ENCODE measurements at regions not wholly inside any gene's neighbourhood (a gene's known extent, or its start where the extent isn't known, plus 50 kb on each side); places are given as distances from the start of the nearest gene placed in this dataset.

GRCh38 chr7:153043440-153043839, 283.9 kb downstream of the ACTR3B start:
- no peak for TF ChIP-seq RFX5 (IDR thresholded peaks at IDR 0.05; ENCODE audit: low read depth, low read length)
- no peak for TF ChIP-seq POLR2A (IDR thresholded peaks at IDR 0.05; ENCODE audit: low read depth, low read length)
- TF ChIP-seq CTCF (conservative IDR thresholded peaks at IDR 0.05; ENCODE audit: low read depth, low read length) = no peak
